ENCODE measurements at regions not wholly inside any gene's neighbourhood (a gene's known extent, or its start where the extent isn't known, plus 50 kb on each side); places are given as distances from the start of the nearest gene placed in this dataset.

- TF ChIP-seq CTCF (IDR thresholded peaks at IDR 0.05; ENCODE audit: low read depth, low read length, poor library complexity, severe bottlenecking): no peak
- no peak for TF ChIP-seq EZH2phosphoT487 (IDR thresholded peaks at IDR 0.05; ENCODE audit: borderline replicate concordance, low read length)
These were observed 82.9 kb downstream of the EOMES start for GRCh38 chr3:27639271-27639670.
